ENCODE measurements at regions not wholly inside any gene's neighbourhood (a gene's known extent, or its start where the extent isn't known, plus 50 kb on each side); places are given as distances from the start of the nearest gene placed in this dataset.
A peak's percentile ranks its signal among the peaks of the same experiment; 100 is the strongest.

DNA sequence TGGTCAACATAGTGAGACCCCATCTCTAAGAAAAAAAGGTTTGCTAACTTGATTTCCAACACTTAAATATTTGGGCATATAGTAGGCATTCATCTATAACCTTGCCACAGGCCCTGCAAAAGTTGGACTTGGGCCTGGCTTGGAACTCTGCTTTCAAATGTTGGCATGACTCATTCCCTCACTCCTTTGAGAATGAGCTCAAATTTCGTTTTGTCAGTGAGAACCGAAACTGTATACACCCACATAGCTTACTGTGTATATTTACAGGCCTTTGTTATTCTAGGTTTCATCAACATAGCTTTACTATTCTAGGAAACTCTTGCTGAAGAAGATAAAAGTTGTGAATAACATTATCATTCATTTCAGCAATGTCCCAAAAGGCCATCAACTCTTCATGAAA, 88.7 kb upstream of the ELOVL6 start:
- TF ChIP-seq CTCF (IDR thresholded peaks at IDR 0.05; ENCODE audit: extremely low read depth, missing control alignments), result no peak
- peak; percentile 69 for DNase-seq (ENCODE audit: low spot score)

DNA sequence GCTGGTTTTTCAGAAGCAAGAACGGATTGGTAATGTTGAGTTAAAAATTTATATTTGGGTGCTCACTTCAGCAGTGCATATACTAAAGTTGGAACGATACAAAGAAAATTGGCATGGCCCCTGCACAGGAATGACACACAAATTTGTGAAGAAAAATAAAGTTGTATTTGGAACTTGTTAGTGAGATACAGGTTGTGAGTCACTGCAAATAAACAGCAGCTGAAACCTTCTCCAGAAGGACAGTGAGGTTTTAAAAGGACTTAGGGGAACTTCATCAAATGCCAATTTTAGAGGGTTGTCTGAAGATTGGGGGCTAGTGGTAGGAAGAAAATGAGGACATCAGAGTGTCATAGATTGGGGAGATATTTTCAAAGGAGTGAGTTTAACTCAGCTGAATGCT, 79.7 kb upstream of the ELOVL6 start:
- no peak for TF ChIP-seq CTCF (IDR thresholded peaks at IDR 0.05; ENCODE audit: extremely low read depth, missing control alignments)
- no peak for DNase-seq (ENCODE audit: low spot score)

DNA sequence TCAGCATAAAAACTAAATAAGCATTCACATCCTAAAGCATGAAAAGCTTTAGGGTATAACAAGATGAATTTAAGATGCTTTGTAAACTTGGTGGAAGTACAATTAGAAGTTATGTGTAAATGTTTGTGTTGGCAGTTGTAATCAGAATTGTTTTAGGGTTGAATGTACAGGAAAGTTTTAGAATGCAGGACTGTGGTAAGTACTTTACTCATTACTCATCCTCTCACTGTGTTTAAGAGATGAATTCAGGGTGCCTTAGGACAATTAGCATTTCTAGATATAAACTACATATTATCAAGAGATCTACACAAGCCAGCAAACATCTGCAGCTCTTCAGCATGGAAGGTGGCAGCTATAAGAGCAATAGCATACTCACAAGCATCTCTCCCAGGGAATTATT, 77.5 kb upstream of the ELOVL6 start:
- no peak for TF ChIP-seq CTCF (IDR thresholded peaks at IDR 0.05; ENCODE audit: extremely low read depth, missing control alignments)
- DNase-seq (ENCODE audit: low spot score), result no peak

GRCh38 chr4:110271986-110272385, 73.6 kb upstream of the ELOVL6 start:
- TF ChIP-seq CTCF (IDR thresholded peaks at IDR 0.05; ENCODE audit: extremely low read depth, missing control alignments), result no peak
- DNase-seq (ENCODE audit: low spot score), result no peak

DNA sequence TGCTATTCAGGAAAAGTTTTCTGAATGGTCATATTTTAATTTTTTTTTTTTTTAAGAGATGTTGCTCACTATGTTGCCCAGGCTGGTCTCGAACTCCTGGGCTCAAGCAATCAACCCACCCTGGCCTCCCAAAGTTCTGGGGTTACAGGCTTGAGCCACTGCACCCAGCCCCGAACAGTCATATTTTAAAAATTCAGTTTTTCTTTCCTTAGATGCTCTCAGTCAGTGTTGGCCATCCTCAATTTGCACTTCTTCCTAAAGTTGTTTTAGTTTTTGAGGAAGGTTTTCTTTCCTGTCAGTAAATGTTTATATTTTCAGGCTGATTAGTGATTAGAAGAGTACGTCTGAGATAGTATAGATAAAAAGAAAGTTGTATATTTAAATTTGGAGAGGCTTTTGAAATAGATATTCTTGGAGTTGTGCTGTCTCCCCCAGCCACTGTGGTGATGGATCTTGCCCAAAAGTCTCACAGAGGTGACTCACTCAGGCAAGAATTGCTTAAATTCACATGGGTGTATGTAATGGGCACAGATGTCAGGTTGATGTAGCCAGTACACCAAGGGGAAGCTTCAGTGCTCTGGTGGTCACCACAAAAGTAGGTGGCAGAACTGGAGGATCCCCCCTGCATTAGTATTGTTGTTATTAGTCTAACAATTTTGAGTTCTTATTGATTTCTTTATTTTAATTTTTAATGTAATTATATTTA, 72.2 kb upstream of the ELOVL6 start:
- TF ChIP-seq CTCF (IDR thresholded peaks at IDR 0.05; ENCODE audit: extremely low read depth, missing control alignments), result no peak
- no peak for DNase-seq (ENCODE audit: low spot score)

DNA sequence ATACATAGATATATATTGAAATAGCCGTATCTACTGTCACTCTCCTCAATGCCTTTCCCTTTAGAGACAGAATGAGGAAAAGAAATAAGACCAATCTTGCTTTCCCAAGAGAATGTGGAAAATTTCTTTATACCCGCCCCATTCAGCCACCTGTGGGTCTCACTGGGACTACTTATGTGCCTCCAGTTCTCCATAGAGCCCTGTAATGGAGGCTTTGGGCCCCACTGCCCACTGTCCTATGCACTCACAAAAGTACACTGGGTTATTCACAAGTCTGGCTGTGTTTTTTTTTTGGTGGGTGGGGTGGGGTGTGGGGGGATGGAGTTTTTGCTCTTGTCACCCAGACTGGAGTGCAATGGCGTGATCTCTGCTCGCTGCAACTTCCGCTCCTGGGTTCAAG, 70.4 kb upstream of the ELOVL6 start:
- no peak for TF ChIP-seq CTCF (IDR thresholded peaks at IDR 0.05; ENCODE audit: extremely low read depth, missing control alignments)
- no peak for DNase-seq (ENCODE audit: low spot score)

DNA sequence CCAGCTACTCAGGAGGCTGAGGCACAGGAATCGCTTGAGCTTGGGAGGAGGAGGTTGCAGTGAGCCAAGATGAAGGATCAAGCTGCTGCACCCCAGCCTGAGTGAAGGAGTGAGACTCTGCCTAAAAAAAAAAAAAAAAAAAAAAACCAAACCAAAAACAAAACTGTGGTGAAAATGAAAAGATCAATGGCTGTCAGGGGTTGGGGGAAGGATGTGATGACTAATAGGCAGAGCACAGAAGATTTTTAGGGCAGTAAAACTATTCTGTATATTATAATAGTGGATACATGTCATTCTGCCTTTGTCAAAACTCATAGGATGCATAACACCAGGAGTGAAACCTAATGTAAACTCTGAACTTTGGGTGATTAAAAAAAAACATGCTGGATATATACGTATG, 69.9 kb upstream of the ELOVL6 start:
- DNase-seq (ENCODE audit: low spot score), result peak; percentile 19
- TF ChIP-seq CTCF (IDR thresholded peaks at IDR 0.05; ENCODE audit: extremely low read depth, missing control alignments), result no peak

Measured in GM20000 (cell line).